GM23338 (cell line): ENCODE measurements at regions not wholly inside any gene's neighbourhood (a gene's known extent, or its start where the extent isn't known, plus 50 kb on each side); places are given as distances from the start of the nearest gene placed in this dataset.

Experiments
- ATAC-seq: fragments of 200-7000 bp; cut with Tn5 transposase; 3 replicates; pipeline ENCODE4 v1.9.1; 2020
- DNase-seq: peaks from one replicate; pipeline ENCODE4 v3.0.0-alpha.2; 2015; ENCODE audit warnings: low spot score
- H2AFZ ChIP-seq: fragments of 200-600 bp; sonication (generic); 2 replicates; pipeline ENCODE4 v1.8.0; 2016; ENCODE audit warnings: antibody characterized with exemption, mild to moderate bottlenecking, moderate library complexity
- H3F3A ChIP-seq: fragments of 200-600 bp; sonication (generic); replicated peaks from 2 replicates; pipeline ENCODE4 v1.8.0; 2017; ENCODE audit warnings: antibody characterized with exemption, mixed run types, low read depth
- H3K27ac ChIP-seq: fragments of 200-600 bp; sonication (generic); 2 replicates; pipeline ENCODE4 v1.6.1; 2016; ENCODE audit warnings: low read depth
- H3K27me3 ChIP-seq: fragments of 200-600 bp; sonication (generic); 2 replicates; pipeline ENCODE4 v1.8.0; 2016; ENCODE audit warnings: mild to moderate bottlenecking, mixed run types, moderate library complexity; ENCODE audit not compliant: insufficient read depth
- H3K36me3 ChIP-seq: fragments of 200-600 bp; sonication (generic); 2 replicates; pipeline ENCODE4 v1.8.0; 2016; ENCODE audit warnings: mild to moderate bottlenecking; ENCODE audit not compliant: insufficient read depth
- H3K4me1 ChIP-seq: fragments of 200-600 bp; sonication (generic); 2 replicates; pipeline ENCODE4 v1.8.0; 2016; ENCODE audit warnings: mild to moderate bottlenecking, moderate library complexity; ENCODE audit not compliant: insufficient read depth
- H3K4me2 ChIP-seq: fragments of 200-600 bp; sonication (generic); 2 replicates; pipeline ENCODE4 v1.7.1; 2017; ENCODE audit warnings: mixed run types
- H3K4me3 ChIP-seq: fragments of 200-600 bp; sonication (generic); 2 replicates; pipeline ENCODE4 v1.6.1; 2016; ENCODE audit warnings: mixed run types
- H3K79me2 ChIP-seq: fragments of 200-600 bp; sonication (generic); replicated peaks from 2 replicates; pipeline ENCODE4 v1.8.0; 2017; ENCODE audit warnings: mild to moderate bottlenecking; ENCODE audit not compliant: insufficient read depth
- H3K9me2 ChIP-seq: fragments of 200-600 bp; sonication (generic); 2 replicates; pipeline ENCODE4 v1.8.0; 2017; ENCODE audit not compliant: insufficient read depth
- H4K20me1 ChIP-seq: fragments of 200-600 bp; sonication (generic); replicated peaks from 2 replicates; pipeline ENCODE4 v1.8.0; 2017; ENCODE audit warnings: mild to moderate bottlenecking; ENCODE audit not compliant: insufficient read depth
- H3K27ac Mint-ChIP-seq: 2 replicates; pipeline ENCODE4 v1.8.0; 2020; ENCODE audit warnings: inconsistent platforms, mild to moderate bottlenecking, moderate library complexity, mixed read lengths
- H3K27me3 Mint-ChIP-seq: 3 replicates; pipeline ENCODE4 v1.8.0; 2022; ENCODE audit warnings: low read depth, mild to moderate bottlenecking, moderate library complexity, mixed read lengths, inconsistent platforms; ENCODE audit not compliant: insufficient read depth, poor library complexity
- H3K36me3 Mint-ChIP-seq: 3 replicates; pipeline ENCODE4 v1.8.0; 2021; ENCODE audit warnings: low read depth, mild to moderate bottlenecking, inconsistent platforms, moderate library complexity, mixed read lengths
- H3K4me1 Mint-ChIP-seq: 3 replicates; pipeline ENCODE4 v1.8.0; 2020; ENCODE audit warnings: mild to moderate bottlenecking, inconsistent platforms, mixed read lengths
- H3K4me3 Mint-ChIP-seq: 3 replicates; pipeline ENCODE4 v1.8.0; 2021; ENCODE audit warnings: moderate library complexity, mild to moderate bottlenecking, inconsistent platforms, mixed read lengths
- H3K9me3 Mint-ChIP-seq: 3 replicates; pipeline ENCODE4 v1.8.0; 2020; ENCODE audit warnings: moderate library complexity, mild to moderate bottlenecking, inconsistent platforms, mixed read lengths
- CREB1 ChIP-seq: fragments of 250-450 bp; sonication (Bioruptor Pico); IDR thresholded peaks from 2 replicates; pipeline ENCODE4 v1.5.0; 2020; ENCODE audit warnings: low read depth, mild to moderate bottlenecking, moderate library complexity
- CTCF ChIP-seq, 2 experiments: fragments of 200-600 bp in 1 of 2; sonication (generic) in 1 of 2; conservative IDR thresholded peaks; 2 replicates each; pipeline versions ENCODE4 v1.5.1 to v1.6.1; 2016 to 2017; ENCODE audit warnings: antibody characterized with exemption in 2 of 2, low read depth in 2 of 2, mild to moderate bottlenecking in 2 of 2, moderate library complexity in 1 of 2
- ETS1 ChIP-seq: IDR thresholded peaks from 2 replicates; pipeline ENCODE4 v1.6.1; 2016; ENCODE audit warnings: antibody characterized with exemption
- EZH2 ChIP-seq: fragments of 200-600 bp; sonication (generic); IDR thresholded peaks from one replicate; pipeline ENCODE4 v1.8.0; 2017; ENCODE audit warnings: antibody characterized with exemption, mild to moderate bottlenecking, low read depth; ENCODE audit not compliant: unreplicated experiment
- EZH2phosphoT487 ChIP-seq: fragments of 200-600 bp; sonication (generic); IDR thresholded peaks from one replicate; pipeline ENCODE4 v1.8.1; 2018; ENCODE audit warnings: antibody characterized with exemption; ENCODE audit not compliant: unreplicated experiment
- JUNB ChIP-seq: IDR thresholded peaks from one replicate; pipeline ENCODE4 v1.6.1; 2016; ENCODE audit warnings: antibody characterized with exemption; ENCODE audit not compliant: unreplicated experiment
- ZNF331 ChIP-seq: fragments of 250-450 bp; sonication (Bioruptor Pico); IDR thresholded peaks from 2 replicates; pipeline ENCODE4 v1.5.0; 2020; ENCODE audit warnings: low read depth, mild to moderate bottlenecking, moderate library complexity

- no peaks in the 10 kb centered on the region for H3K79me2 ChIP-seq
- H3F3A ChIP-seq, result no peaks in the 10 kb centered on the region
- no peak overlapping the region for H3K27ac Mint-ChIP-seq
- H3K27ac ChIP-seq, result no peak overlapping the region
- no peak overlapping the region for H3K4me2 ChIP-seq
- H3K4me1 ChIP-seq, result no peaks in the 10 kb centered on the region
- H3K27me3 ChIP-seq, result no peaks in the 10 kb centered on the region
- H3K4me3 ChIP-seq, result no peak overlapping the region
- H3K9me2 ChIP-seq, result no peaks in the 10 kb centered on the region
- TF ChIP-seq ETS1, result no peak
- peak; percentile 51 to 59 for TF ChIP-seq CTCF (conservative IDR thresholded peaks at IDR 0.05; ENCODE audit: low read depth in 2 of 2)
- TF ChIP-seq CREB1 (CRISPR knock-in tag), result 0 out of 2 replicates have a peak, but pooled peaks have one; percentile 11
- DNase-seq, result peak; percentile 55
- ATAC-seq, result peak; percentile 92
- peaks cover 3% of the 10 kb centered on the region for H3K27me3 Mint-ChIP-seq
- H2AFZ ChIP-seq, result no peak overlapping the region
- H4K20me1 ChIP-seq, result no peaks in the 10 kb centered on the region
- H3K36me3 ChIP-seq, result no peaks in the 10 kb centered on the region
- H3K4me3 Mint-ChIP-seq, result no peak overlapping the region
- no peaks in the 10 kb centered on the region for H3K9me3 Mint-ChIP-seq
- no peaks in the 10 kb centered on the region for H3K36me3 Mint-ChIP-seq
- H3K4me1 Mint-ChIP-seq, result no peaks in the 10 kb centered on the region
Observed at GRCh38 chr2:118269408-118270051, 181.3 kb downstream of the INSIG2 start.

DNA sequence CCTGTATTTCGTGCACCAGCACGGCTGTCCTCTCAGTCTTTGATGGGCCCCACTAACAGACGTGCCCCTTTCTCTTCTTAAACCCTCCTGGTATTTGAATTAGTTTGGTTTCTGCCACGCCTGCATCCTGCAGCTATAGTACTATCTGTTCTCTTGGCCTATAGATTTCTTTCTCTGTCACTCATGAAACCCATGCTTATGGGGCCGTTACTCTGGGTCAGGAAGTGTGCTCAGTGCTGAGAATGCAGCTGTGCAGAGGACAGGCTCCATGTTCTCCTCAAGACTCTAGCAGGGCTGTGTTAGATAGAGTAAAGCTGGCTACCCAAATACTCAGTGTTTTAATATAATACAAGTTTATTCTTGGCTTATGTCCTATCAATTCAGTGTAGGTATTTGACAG lies 180.0 kb downstream of the INSIG2 start:
- no peak overlapping the region for H3K27ac ChIP-seq
- H3K79me2 ChIP-seq, result no peaks in the 10 kb centered on the region
- no peaks in the 10 kb centered on the region for H4K20me1 ChIP-seq
- no peaks in the 10 kb centered on the region for H3K36me3 ChIP-seq
- TF ChIP-seq EZH2phosphoT487 (no peak), ZNF331 (CRISPR knock-in tag) (no peak), JUNB (no peak)
- Mint-ChIP-seq H3K4me1 (no peaks in the 10 kb centered on the region), H3K27me3 (peaks cover 5% of the 10 kb centered on the region), H3K9me3 (no peaks in the 10 kb centered on the region), H3K27ac (no peak overlapping the region), H3K36me3 (no peaks in the 10 kb centered on the region), H3K4me3 (no peak overlapping the region)
- H3K4me2 ChIP-seq, result no peak overlapping the region
- no peak overlapping the region for H3K4me3 ChIP-seq
- H2AFZ ChIP-seq, result no peak overlapping the region
- H3F3A ChIP-seq, result no peaks in the 10 kb centered on the region
- ATAC-seq (no peak), DNase-seq (no peak)
- H3K27me3 ChIP-seq, result no peaks in the 10 kb centered on the region
- H3K9me2 ChIP-seq, result no peaks in the 10 kb centered on the region
- no peaks in the 10 kb centered on the region for H3K4me1 ChIP-seq

DNA sequence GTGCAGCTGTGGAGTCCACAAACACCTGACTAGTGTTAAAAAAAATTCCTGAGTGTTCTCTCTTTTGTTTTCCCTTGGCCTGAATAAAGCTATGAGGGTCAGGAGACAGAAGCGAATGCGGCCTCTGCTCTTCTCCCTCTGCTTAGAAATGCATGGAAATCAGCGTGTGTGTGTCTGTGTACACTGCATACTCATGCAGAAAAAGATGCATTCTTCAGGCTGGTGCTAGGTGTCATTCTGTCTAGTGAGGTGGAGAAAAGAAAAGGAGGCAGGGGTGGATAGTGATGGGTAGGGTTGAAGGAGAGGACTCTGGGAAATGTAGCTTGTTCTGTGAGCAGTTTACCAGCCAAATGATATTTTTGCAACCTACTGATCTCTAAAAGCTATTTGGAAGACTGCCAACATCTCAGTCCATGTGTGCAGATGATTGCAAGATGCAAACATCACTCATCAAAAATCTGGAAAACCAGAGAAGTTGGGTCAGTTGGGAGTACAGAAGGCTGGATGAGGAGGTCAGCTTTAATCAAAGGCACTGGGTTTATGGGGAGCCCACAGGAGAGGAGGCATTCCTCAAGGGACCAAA lies 177.7 kb downstream of the INSIG2 start:
- Histone ChIP-seq H3K4me2 (no peak overlapping the region), H4K20me1 (no peaks in the 10 kb centered on the region), H3K27ac (no peak overlapping the region), H3K9me2 (no peaks in the 10 kb centered on the region), H3K4me1 (no peaks in the 10 kb centered on the region), H3K79me2 (no peaks in the 10 kb centered on the region), H2AFZ (no peak overlapping the region), H3K4me3 (no peak overlapping the region), H3K36me3 (no peaks in the 10 kb centered on the region), H3K27me3 (no peaks in the 10 kb centered on the region), H3F3A (no peaks in the 10 kb centered on the region)
- no peak for ATAC-seq
- Mint-ChIP-seq H3K36me3 (no peaks in the 10 kb centered on the region), H3K27ac (no peak overlapping the region), H3K4me1 (no peaks in the 10 kb centered on the region), H3K9me3 (no peaks in the 10 kb centered on the region), H3K4me3 (no peak overlapping the region), H3K27me3 (peaks cover 5% of the 10 kb centered on the region)
- DNase-seq, result no peak
- no peak for TF ChIP-seq EZH2phosphoT487
- TF ChIP-seq CREB1 (CRISPR knock-in tag), result no peak
- no peak for TF ChIP-seq ZNF331 (CRISPR knock-in tag)
- no peak for TF ChIP-seq EZH2
- no peak for TF ChIP-seq ETS1
- TF ChIP-seq JUNB, result no peak
